ENCODE measurements at regions not wholly inside any gene's neighbourhood (a gene's known extent, or its start where the extent isn't known, plus 50 kb on each side); places are given as distances from the start of the nearest gene placed in this dataset.
A peak's percentile ranks its signal among the peaks of the same experiment; 100 is the strongest.

- no peak for TF ChIP-seq CTCF (IDR thresholded peaks at IDR 0.05; ENCODE audit: borderline replicate concordance, insufficient read depth, low read depth, low read length)
- H3K4me3 ChIP-seq (ENCODE audit: low read depth, low read length) = no peak overlapping the region
Observed at GRCh38 chr13:109287553-109287952, 498.8 kb downstream of the IRS2 start.

- TF ChIP-seq CTCF (IDR thresholded peaks at IDR 0.05; ENCODE audit: borderline replicate concordance, insufficient read depth, low read depth, low read length) = no peak
- no peak overlapping the region for H3K4me3 ChIP-seq (ENCODE audit: low read depth, low read length)
Observed at GRCh38 chr13:109285586-109285985, 500.8 kb downstream of the IRS2 start.

GRCh38 chr13:109281903-109282635 lies 504.3 kb downstream of the IRS2 start:
- TF ChIP-seq CTCF (IDR thresholded peaks at IDR 0.05; ENCODE audit: borderline replicate concordance, insufficient read depth, low read depth, low read length) = no peak
- no peak overlapping the region for H3K4me3 ChIP-seq (ENCODE audit: low read depth, low read length)

- no peak for TF ChIP-seq CTCF (IDR thresholded peaks at IDR 0.05; ENCODE audit: borderline replicate concordance, insufficient read depth, low read depth, low read length)
- no peak overlapping the region for H3K4me3 ChIP-seq (ENCODE audit: low read depth, low read length)
Observed at GRCh38 chr13:109281017-109281902, 505.1 kb downstream of the IRS2 start.

GRCh38 chr13:109276261-109276660 lies 510.1 kb downstream of the IRS2 start:
- TF ChIP-seq CTCF (IDR thresholded peaks at IDR 0.05; ENCODE audit: borderline replicate concordance, insufficient read depth, low read depth, low read length) = no peak
- H3K4me3 ChIP-seq (ENCODE audit: low read depth, low read length) = no peak overlapping the region

GRCh38 chr13:109275852-109276251 lies 510.5 kb downstream of the IRS2 start:
- 0 out of 2 replicates have a peak, but pooled peaks have one; percentile 3 for TF ChIP-seq CTCF (IDR thresholded peaks at IDR 0.05; ENCODE audit: borderline replicate concordance, insufficient read depth, low read depth, low read length)

More at GRCh38 chr13:109275852-109276251, 510.5 kb downstream of the IRS2 start:
- no peak overlapping the region for H3K4me3 ChIP-seq (ENCODE audit: low read depth, low read length)

Measured in GM12875 (cell line).